Activated T-cell treated with anti-CD3 and anti-CD28 coated beads, Interleukin-2, amount 50 U/mL, for 72 hours (primary cell): ENCODE measurements at regions not wholly inside any gene's neighbourhood (a gene's known extent, or its start where the extent isn't known, plus 50 kb on each side); places are given as distances from the start of the nearest gene placed in this dataset.
A peak's percentile ranks its signal among the peaks of the same experiment; 100 is the strongest.

Experiments used
- ATAC-seq, 2 donors: fragments of 150-1000 bp; cut with Tn5 transposase; replicated peaks in 1 of 2; 2 replicates each; pipeline ENCODE4 v1.10.0; 2021; ENCODE audit warnings: moderate library complexity in 2 of 2, mild to moderate bottlenecking in 1 of 2
- DNase-seq, 2 donors: peaks; one replicate each; pipeline ENCODE4 v3.0.0; 2021 to 2022; ENCODE audit warnings: mixed read lengths in 1 of 2
- H3K27ac Mint-ChIP-seq: one replicate; pipeline ENCODE4 v1.8.0; 2022; ENCODE audit warnings: mild to moderate bottlenecking, moderate library complexity, mixed read lengths
- H3K27me3 Mint-ChIP-seq: one replicate; pipeline ENCODE4 v1.8.0; 2022; ENCODE audit warnings: low read depth, mixed read lengths
- H3K36me3 Mint-ChIP-seq, 2 donors: one replicate each; pipeline ENCODE4 v1.8.0; 2022; ENCODE audit warnings: mixed read lengths in 2 of 2, mild to moderate bottlenecking in 1 of 2; ENCODE audit not compliant: insufficient read depth in 2 of 2
- H3K4me1 Mint-ChIP-seq: one replicate; pipeline ENCODE4 v1.8.0; 2022; ENCODE audit warnings: low read depth, mixed read lengths
- H3K4me3 Mint-ChIP-seq, 2 donors: one replicate each; pipeline ENCODE4 v1.8.0; 2022; ENCODE audit warnings: mild to moderate bottlenecking in 2 of 2, mixed read lengths in 2 of 2, moderate library complexity in 2 of 2
- H3K9me3 Mint-ChIP-seq, 2 donors: one replicate each; pipeline ENCODE4 v1.8.0; 2022; ENCODE audit warnings: mixed read lengths in 2 of 2

DNA sequence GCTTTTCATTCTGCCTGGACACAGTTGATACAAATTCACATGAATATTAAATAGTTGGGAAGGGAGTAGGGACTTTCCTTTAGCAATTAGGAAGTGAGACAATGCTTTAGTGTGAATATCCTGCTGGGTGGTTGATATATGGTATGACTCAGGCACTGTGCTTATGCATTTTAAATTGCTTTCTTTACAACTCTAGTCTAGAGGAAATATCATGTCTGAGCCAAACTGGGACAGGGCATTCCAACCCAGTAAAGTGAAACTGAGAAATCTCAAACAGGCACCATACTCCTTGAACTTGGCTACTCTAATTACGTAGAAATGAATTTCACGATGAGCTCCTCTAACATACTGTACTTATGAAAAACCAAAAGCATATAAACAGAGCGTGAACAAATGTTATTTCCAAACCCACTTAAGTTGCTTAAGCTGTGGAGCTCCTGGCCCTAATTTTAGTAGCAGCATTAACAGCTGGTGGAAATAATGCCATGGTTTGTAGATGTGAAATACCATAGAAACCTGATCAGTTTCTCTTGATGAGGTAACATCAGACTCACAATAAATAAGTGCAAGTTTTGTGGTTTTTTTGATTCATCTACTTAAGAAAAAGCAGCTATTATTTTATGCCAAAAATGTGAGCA lies 242.9 kb upstream of the GK2 start:
- H3K9me3 Mint-ChIP-seq: no peaks in the 10 kb centered on the region
- H3K4me3 Mint-ChIP-seq: no peak overlapping the region
- peaks cover 13% of the 10 kb centered on the region for H3K27me3 Mint-ChIP-seq
- H3K36me3 Mint-ChIP-seq: no peaks in the 10 kb centered on the region
- peaks cover 7% of the 10 kb centered on the region for H3K4me1 Mint-ChIP-seq
- DNase-seq: no peak
- no peak overlapping the region for H3K27ac Mint-ChIP-seq
- no peak for ATAC-seq

- Mint-ChIP-seq H3K27me3 (peaks cover 13% of the 10 kb centered on the region), H3K4me3 (no peak overlapping the region), H3K9me3 (no peaks in the 10 kb centered on the region), H3K36me3 (no peaks in the 10 kb centered on the region), H3K4me1 (peaks cover 7% of the 10 kb centered on the region), H3K27ac (no peak overlapping the region)
- ATAC-seq (no peak), DNase-seq (no peak)
Measured at GRCh38 chr4:79650217-79650616, 242.2 kb upstream of the GK2 start.

- H3K36me3 Mint-ChIP-seq: no peaks in the 10 kb centered on the region
- H3K27me3 Mint-ChIP-seq: peaks cover 13% of the 10 kb centered on the region
- no peak overlapping the region for H3K4me3 Mint-ChIP-seq
- DNase-seq (no peak), ATAC-seq (no peak)
- H3K4me1 Mint-ChIP-seq: peaks cover 5% of the 10 kb centered on the region
- no peaks in the 10 kb centered on the region for H3K9me3 Mint-ChIP-seq
- H3K27ac Mint-ChIP-seq: no peak overlapping the region
Measured at GRCh38 chr4:79645942-79646341, 237.9 kb upstream of the GK2 start.

DNA sequence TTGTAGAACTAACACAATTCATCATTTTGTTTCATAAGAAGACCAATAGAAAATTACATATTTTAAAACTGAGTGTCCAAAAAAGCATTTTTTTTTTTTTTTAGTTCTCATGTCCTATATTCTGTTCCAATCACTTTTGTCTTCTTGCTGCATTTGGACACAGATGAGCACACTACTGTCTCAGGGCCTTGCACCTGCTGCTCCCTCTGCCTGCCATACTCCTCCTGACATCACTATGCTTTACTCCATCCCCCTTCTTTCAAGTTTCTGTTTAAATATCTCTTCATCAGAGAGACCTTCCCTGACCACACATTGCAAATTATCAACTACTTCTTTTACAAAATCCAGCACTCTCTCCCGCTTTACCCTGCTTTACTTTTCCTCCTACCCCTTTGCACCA lies 230.7 kb upstream of the GK2 start:
- no peak overlapping the region for H3K4me3 Mint-ChIP-seq
- no peak overlapping the region for H3K27ac Mint-ChIP-seq
- H3K9me3 Mint-ChIP-seq: no peaks in the 10 kb centered on the region
- H3K27me3 Mint-ChIP-seq: no peaks in the 10 kb centered on the region
- no peaks in the 10 kb centered on the region for H3K36me3 Mint-ChIP-seq
- ATAC-seq (no peak), DNase-seq (no peak)
- no peaks in the 10 kb centered on the region for H3K4me1 Mint-ChIP-seq

DNA sequence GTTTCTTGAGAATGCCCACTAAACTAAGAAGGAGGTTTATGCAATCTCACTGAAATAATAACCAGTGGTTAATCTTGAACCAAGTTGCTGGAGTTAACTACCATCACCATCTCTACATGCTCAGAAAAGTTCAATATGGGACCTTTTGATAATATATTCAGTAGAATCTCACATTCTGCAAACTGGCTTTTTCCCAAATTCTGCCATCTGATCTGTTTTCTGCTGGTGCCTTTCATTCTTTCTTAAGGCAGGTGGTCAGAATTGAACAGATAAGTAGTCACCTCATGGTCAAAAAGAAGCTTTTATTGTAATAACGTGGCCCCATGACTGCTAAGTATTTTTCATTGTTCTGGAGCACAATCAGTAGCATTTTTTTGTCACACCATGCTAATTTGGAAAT lies 229.0 kb upstream of the GK2 start:
- Mint-ChIP-seq H3K9me3 (no peaks in the 10 kb centered on the region), H3K4me3 (no peak overlapping the region), H3K27ac (no peak overlapping the region), H3K4me1 (no peaks in the 10 kb centered on the region), H3K36me3 (no peaks in the 10 kb centered on the region), H3K27me3 (no peaks in the 10 kb centered on the region)
- DNase-seq (no peak), ATAC-seq (no peak)

DNA sequence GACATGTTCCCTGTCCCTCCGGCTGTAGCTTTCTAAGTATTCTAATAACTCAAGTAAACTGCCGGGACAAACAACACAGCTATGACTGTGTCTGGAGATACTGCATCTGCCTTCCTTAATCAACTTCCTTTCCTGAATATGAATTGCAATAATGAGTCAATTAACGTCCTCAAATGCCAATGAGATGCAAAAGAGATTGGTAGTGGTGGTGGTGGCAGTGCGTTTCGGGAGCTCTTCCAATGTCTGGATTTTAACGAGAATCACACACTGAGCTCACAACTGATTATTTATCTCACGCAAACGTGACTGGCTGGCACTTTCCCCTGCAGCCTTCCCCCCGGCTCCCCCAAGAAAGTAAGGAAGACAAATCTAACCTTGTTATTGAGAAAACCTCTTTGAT lies 226.1 kb upstream of the GK2 start:
- no peak for DNase-seq
- ATAC-seq: no peak
- Mint-ChIP-seq H3K9me3 (no peaks in the 10 kb centered on the region), H3K36me3 (no peaks in the 10 kb centered on the region), H3K27me3 (no peaks in the 10 kb centered on the region), H3K4me1 (no peaks in the 10 kb centered on the region), H3K4me3 (no peak overlapping the region), H3K27ac (no peak overlapping the region)

DNA sequence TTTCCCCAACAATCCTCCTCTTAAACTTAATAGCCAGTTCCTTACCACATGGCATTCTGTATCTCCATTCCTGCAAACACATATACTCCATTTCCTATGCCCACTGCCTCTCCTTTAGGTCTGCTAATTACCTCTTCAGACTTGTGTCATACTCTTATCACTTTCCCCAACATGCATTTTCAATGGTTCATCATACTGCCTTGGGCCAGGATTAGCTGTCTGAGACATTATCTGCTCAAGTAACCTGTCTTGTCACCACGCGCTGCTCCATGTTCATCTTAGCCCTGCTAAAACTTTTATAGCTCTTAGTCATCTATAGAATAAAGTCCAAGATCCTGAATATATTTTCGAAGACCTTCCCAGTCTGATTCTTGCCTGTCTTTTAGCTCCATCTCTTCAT lies 224.1 kb upstream of the GK2 start:
- Mint-ChIP-seq H3K36me3 (no peaks in the 10 kb centered on the region), H3K9me3 (no peaks in the 10 kb centered on the region), H3K27me3 (no peaks in the 10 kb centered on the region), H3K4me3 (no peak overlapping the region), H3K27ac (no peak overlapping the region), H3K4me1 (no peaks in the 10 kb centered on the region)
- ATAC-seq: no peak
- no peak for DNase-seq

GRCh38 chr4:79626611-79627010 lies 218.6 kb upstream of the GK2 start:
- no peaks in the 10 kb centered on the region for H3K36me3 Mint-ChIP-seq
- no peaks in the 10 kb centered on the region for H3K4me1 Mint-ChIP-seq
- ATAC-seq: no peak
- H3K4me3 Mint-ChIP-seq: no peak overlapping the region
- no peaks in the 10 kb centered on the region for H3K9me3 Mint-ChIP-seq
- H3K27me3 Mint-ChIP-seq: no peaks in the 10 kb centered on the region
- DNase-seq: no peak
- no peak overlapping the region for H3K27ac Mint-ChIP-seq

DNA sequence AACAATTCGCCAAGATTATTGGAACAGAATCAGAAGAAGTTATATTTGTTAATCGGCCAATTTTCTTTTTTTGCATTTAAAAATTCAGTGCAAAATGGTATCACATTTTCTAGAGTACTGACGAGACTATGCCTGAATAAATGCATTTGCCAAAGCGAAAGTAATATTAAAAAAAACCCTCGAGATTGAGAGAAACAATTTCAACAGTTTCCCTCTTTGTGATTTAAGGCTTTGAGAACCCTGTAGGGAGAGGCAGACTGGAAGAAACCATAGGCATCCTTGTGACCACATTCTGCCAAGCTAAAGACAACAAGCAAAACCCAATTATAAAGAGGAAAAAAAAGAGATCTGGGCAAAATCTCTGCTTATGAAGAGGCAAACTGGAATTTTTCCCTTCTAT lies 218.1 kb upstream of the GK2 start:
- Mint-ChIP-seq H3K27ac (no peak overlapping the region), H3K9me3 (no peaks in the 10 kb centered on the region), H3K36me3 (no peaks in the 10 kb centered on the region), H3K27me3 (no peaks in the 10 kb centered on the region), H3K4me1 (no peaks in the 10 kb centered on the region), H3K4me3 (no peak overlapping the region)
- DNase-seq: no peak
- ATAC-seq: no peak

DNA sequence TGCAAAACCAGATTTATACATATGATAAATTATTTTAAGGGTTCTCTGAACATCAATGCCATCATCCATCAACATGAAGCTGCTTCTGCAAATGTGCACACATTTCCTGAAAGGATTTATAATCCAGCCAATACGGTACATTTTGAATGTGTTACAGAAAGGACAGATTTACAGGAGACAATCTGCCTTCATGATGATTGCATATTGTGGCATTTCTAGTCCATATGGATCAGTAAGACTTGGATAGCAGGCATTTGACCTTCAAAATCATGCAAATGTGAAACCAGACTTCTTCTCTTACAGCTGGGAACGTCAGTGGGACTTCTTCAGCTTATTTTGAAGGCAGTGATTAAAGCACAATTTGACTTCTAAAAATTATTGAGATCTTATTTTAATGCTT lies 217.3 kb upstream of the GK2 start:
- Mint-ChIP-seq H3K36me3 (no peaks in the 10 kb centered on the region), H3K27ac (no peak overlapping the region), H3K27me3 (no peaks in the 10 kb centered on the region)

DNA sequence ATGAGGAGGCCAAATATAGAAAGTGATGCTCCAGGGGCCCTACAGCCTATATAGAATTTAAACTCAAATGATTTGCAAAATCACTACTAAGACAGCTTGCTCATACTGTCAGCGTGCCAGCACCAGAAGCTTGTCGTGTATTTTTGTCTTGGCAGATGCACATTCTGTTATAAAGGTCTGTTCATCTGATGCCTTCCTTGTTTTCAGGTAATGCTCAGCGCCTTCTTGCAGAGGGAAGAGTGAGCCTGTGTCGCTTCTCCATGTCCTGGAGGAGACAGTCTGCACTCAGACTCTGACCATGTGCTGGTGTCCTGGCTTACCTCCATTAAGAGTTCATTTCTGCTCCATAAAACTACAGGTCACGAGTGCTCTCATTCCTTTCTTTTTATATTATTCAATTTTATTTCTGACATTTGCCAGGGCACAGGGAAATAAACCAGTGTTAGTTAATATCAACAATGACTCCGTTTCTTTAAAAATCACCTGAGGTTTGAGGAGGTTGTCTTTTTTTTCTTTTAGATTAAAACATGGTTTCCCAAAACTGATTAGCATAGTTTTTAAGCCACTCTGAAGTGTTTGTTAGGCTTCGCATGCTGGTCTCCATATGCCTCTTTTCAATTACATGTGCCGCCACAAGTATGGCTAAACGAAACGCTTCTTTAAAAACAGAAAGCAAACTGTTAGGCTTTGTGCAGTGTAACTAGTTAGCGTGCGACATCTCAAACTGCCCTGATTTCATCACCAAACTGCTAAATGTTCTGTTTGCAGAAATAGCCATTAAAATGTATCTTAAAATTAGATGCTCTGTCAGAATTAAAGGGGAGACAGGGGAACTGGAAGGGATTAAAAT lies 215.2 kb upstream of the GK2 start:
- no peaks in the 10 kb centered on the region for H3K27me3 Mint-ChIP-seq
- no peaks in the 10 kb centered on the region for H3K9me3 Mint-ChIP-seq
- no peak for DNase-seq
- H3K27ac Mint-ChIP-seq: peak overlapping the region; percentile 38
- no peak overlapping the region for H3K4me3 Mint-ChIP-seq
- ATAC-seq: no peak
- no peaks in the 10 kb centered on the region for H3K36me3 Mint-ChIP-seq
- H3K4me1 Mint-ChIP-seq: no peaks in the 10 kb centered on the region

More for the DNA sequence above, 217.3 kb upstream of the GK2 start:
- ATAC-seq: no peak
- no peak for DNase-seq
- Mint-ChIP-seq H3K9me3 (no peaks in the 10 kb centered on the region), H3K4me1 (no peaks in the 10 kb centered on the region), H3K4me3 (no peak overlapping the region)

DNA sequence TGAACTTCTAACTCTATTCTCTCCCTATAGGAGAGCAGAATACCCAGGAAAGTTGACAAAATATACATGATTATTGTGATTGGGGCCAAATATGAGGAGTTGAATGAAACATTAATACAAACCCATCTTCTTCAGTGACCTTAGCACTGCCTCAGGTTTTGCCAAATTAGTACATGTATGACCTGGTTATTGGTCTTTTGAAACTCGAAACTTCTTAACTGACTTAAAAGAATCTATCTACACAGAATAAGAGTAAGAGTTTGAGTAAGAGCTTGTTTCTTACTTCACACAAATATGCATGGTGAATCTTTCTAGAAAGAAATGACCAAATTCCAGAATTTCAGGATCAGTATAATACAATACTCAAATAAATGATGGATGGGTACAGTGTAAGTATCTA lies 213.0 kb upstream of the GK2 start:
- DNase-seq (no peak), ATAC-seq (peak in 1 of 2 donors; percentile 25)
- H3K27ac Mint-ChIP-seq: no peak overlapping the region
- H3K4me3 Mint-ChIP-seq: no peak overlapping the region
- no peaks in the 10 kb centered on the region for H3K4me1 Mint-ChIP-seq
- no peaks in the 10 kb centered on the region for H3K36me3 Mint-ChIP-seq
- H3K27me3 Mint-ChIP-seq: peaks cover 6% of the 10 kb centered on the region
- H3K9me3 Mint-ChIP-seq: no peaks in the 10 kb centered on the region

DNA sequence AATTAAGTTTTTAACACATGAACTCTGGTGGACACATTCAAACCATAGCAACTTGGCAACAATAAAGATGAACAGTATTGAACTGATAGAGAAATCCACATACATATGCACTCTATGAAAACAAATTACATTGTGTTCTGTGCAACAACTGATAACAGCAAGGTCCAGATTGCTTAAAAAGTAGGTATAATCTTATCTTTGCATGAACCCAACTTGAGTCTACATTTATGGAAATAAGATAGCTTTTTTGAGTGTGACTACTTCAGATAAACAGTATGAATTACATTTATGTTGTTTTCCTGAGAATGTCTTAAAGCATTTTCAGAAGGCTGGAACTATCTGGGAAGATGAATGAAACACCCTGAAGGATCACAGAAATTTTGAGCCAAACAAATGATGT lies 212.6 kb upstream of the GK2 start:
- Mint-ChIP-seq H3K4me3 (no peak overlapping the region), H3K9me3 (no peaks in the 10 kb centered on the region), H3K36me3 (no peaks in the 10 kb centered on the region), H3K27me3 (peaks cover 6% of the 10 kb centered on the region), H3K27ac (no peak overlapping the region), H3K4me1 (no peaks in the 10 kb centered on the region)
- no peak for DNase-seq
- ATAC-seq: no peak
